C4-2B (cell line): ENCODE measurements at regions not wholly inside any gene's neighbourhood (a gene's known extent, or its start where the extent isn't known, plus 50 kb on each side); places are given as distances from the start of the nearest gene placed in this dataset.
A peak's percentile ranks its signal among the peaks of the same experiment; 100 is the strongest.

ENCODE experiments used
- H3K27ac ChIP-seq: fragments of 450-650 bp; 2 replicates; pipeline ENCODE4 v1.5.1; 2017
- ZFX ChIP-seq: fragments of 450-650 bp; IDR thresholded peaks from 2 replicates; pipeline ENCODE4 v1.6.1; 2017
- TF ChIP-seq, protein P1 (sequence below): fragments of 450-650 bp; conservative IDR thresholded peaks from 2 replicates; pipeline ENCODE4 v1.5.1; 2017; ENCODE audit warnings: mild to moderate bottlenecking

DNA sequence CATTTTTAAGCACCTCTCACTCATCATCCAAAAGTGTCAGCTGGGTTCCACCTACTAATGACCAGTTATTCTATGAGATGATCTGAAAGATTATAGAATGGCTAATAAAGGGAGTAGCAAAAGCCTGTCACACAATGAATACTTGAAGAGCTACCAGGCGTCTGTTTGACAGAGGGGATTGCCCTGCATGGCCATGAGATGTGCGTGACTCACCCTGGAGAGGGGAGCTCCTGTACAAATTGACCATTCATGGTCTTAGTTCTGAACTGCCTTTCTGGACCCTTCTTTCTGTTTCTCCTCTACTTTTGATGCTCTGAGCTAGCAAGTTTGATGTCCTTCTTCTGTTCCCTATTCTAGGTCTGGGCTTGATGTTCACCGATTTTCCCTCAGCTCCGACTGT, 85.2 kb upstream of the ABCD3 start:
- no peak overlapping the region for H3K27ac ChIP-seq
- TF ChIP-seq, protein P1, sequence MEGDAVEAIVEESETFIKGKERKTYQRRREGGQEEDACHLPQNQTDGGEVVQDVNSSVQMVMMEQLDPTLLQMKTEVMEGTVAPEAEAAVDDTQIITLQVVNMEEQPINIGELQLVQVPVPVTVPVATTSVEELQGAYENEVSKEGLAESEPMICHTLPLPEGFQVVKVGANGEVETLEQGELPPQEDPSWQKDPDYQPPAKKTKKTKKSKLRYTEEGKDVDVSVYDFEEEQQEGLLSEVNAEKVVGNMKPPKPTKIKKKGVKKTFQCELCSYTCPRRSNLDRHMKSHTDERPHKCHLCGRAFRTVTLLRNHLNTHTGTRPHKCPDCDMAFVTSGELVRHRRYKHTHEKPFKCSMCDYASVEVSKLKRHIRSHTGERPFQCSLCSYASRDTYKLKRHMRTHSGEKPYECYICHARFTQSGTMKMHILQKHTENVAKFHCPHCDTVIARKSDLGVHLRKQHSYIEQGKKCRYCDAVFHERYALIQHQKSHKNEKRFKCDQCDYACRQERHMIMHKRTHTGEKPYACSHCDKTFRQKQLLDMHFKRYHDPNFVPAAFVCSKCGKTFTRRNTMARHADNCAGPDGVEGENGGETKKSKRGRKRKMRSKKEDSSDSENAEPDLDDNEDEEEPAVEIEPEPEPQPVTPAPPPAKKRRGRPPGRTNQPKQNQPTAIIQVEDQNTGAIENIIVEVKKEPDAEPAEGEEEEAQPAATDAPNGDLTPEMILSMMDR, result no peak
- TF ChIP-seq ZFX, result no peak

GRCh38 chr1:94332516-94332915, 85.7 kb upstream of the ABCD3 start:
- no peak for TF ChIP-seq ZFX
- H3K27ac ChIP-seq, result no peak overlapping the region

- TF ChIP-seq, protein P1, result no peak
- no peak for TF ChIP-seq ZFX
- H3K27ac ChIP-seq, result no peak overlapping the region
These were observed 88.2 kb upstream of the ABCD3 start for GRCh38 chr1:94329986-94330385.

GRCh38 chr1:94329276-94329675, 88.9 kb upstream of the ABCD3 start:
- TF ChIP-seq, protein P1, result no peak
- TF ChIP-seq ZFX, result no peak
- H3K27ac ChIP-seq, result no peak overlapping the region

GRCh38 chr1:94327001-94327690, 89.8 kb upstream of the ARHGAP29 start:
- TF ChIP-seq, protein P1, result no peak
- TF ChIP-seq ZFX, result no peak
- H3K27ac ChIP-seq, result no peak overlapping the region

GRCh38 chr1:94326329-94326728, 88.9 kb upstream of the ARHGAP29 start:
- peak overlapping the region; percentile 30; the same call in 1 of the 2 replicates for H3K27ac ChIP-seq
- TF ChIP-seq, protein P1, result no peak
- no peak for TF ChIP-seq ZFX

DNA sequence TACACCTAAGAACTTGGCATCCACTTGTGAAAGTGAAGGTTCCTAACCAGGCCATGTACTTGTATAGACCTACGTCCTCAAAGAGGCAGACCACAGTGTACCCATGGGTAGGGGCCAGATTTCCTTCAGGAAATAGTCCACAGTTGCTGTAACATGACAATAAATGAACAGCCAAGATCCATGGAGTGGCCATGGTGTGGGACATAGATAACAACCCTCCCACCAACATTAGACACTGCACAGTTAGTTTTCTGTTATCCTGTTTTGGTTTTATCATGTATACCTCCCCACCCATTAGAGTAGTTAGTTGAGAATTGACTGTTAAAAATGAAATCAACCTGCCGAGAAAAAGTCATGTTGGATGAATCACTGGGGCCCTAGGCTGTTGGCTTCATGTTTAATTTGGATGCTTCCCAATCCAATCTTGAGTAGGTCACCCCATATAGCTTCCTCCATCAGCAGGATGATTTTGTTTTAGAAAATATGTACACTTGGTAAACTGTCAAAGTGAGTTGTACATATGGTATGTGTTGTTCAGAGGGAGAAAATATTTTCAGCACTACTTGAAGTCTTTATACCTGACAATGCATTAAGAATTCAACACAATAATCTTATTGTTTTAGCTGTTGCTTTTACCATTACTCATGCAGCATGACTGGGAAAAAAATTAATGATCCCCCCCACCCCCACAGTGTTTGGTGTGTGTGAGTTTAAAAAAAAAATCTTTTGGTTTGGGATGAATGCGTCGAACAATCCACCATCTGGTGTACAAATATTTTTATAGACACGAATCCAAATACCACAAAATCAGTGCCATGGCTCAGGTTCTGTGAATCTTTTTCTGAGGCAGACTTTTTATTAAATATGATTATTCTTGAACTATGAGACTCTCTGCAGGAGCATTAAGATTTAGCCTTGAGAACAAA, 88.3 kb upstream of the ARHGAP29 start:
- TF ChIP-seq, protein P1, result no peak
- TF ChIP-seq ZFX, result no peak
- H3K27ac ChIP-seq, result peak overlapping the region; percentile 64; the same call in 1 of the 2 replicates
